Fibroblast of lung (primary cell): ENCODE measurements at regions not wholly inside any gene's neighbourhood (a gene's known extent, or its start where the extent isn't known, plus 50 kb on each side); places are given as distances from the start of the nearest gene placed in this dataset.

Experiments used
- DNase-seq, 2 donors: peaks; one replicate each; pipeline versions ENCODE4 v3.0.0 to v3.0.0-alpha.2; 2010; ENCODE audit warnings: low read depth in 2 of 2
- H2AFZ ChIP-seq: 2 replicates; pipeline ENCODE4 v1.5.1; 2012; ENCODE audit warnings: low read length, control low read depth, inconsistent platforms
- H3K27ac ChIP-seq: 2 replicates; pipeline ENCODE4 v1.5.1; 2011; ENCODE audit warnings: low read length, control low read depth; ENCODE audit not compliant: insufficient read depth
- H3K27me3 ChIP-seq: 2 replicates; pipeline ENCODE4 v1.5.1; 2011; ENCODE audit warnings: mild to moderate bottlenecking, low read length; ENCODE audit not compliant: control insufficient read depth, insufficient read depth
- H3K36me3 ChIP-seq: 2 replicates; pipeline ENCODE4 v1.5.1; 2011; ENCODE audit warnings: low read length; ENCODE audit not compliant: control insufficient read depth, insufficient read depth
- H3K4me1 ChIP-seq: 2 replicates; pipeline ENCODE4 v1.5.1; 2011; ENCODE audit warnings: low read length; ENCODE audit not compliant: control insufficient read depth, insufficient read depth; ENCODE audit errors: extremely low read depth
- H3K4me2 ChIP-seq: 2 replicates; pipeline ENCODE4 v1.5.1; 2011; ENCODE audit warnings: low read length, control low read depth; ENCODE audit not compliant: insufficient read depth; ENCODE audit errors: extremely low read depth
- H3K4me3 ChIP-seq, 4 experiments: fragments of 200-600 bp in 1 of 4; sonication (generic) in 1 of 4; replicated peaks in 1 of 4; 2 replicates each; pipeline ENCODE4 v1.5.1; 2011 to 2016; ENCODE audit warnings: low read length in 4 of 4, low read depth in 3 of 4, mild to moderate bottlenecking in 3 of 4, control low read depth in 2 of 4, inconsistent platforms in 1 of 4, mixed read lengths in 1 of 4; ENCODE audit not compliant: insufficient read depth in 1 of 4; ENCODE audit errors: control extremely low read depth in 1 of 4
- H3K79me2 ChIP-seq: 2 replicates; pipeline ENCODE4 v1.5.1; 2012; ENCODE audit warnings: mild to moderate bottlenecking, low read length, inconsistent platforms; ENCODE audit not compliant: control insufficient read depth, insufficient read depth
- H3K9ac ChIP-seq: 2 replicates; pipeline ENCODE4 v1.5.1; 2011; ENCODE audit warnings: mild to moderate bottlenecking, low read length, control low read depth; ENCODE audit not compliant: insufficient read depth
- H3K9me3 ChIP-seq: 2 replicates; pipeline ENCODE4 v1.5.1; 2012; ENCODE audit warnings: low read depth, low read length; ENCODE audit not compliant: control insufficient read depth, insufficient read depth
- H4K20me1 ChIP-seq: 2 replicates; pipeline ENCODE4 v1.5.1; 2011; ENCODE audit warnings: low read length; ENCODE audit not compliant: control insufficient read depth, insufficient read depth; ENCODE audit errors: extremely low read depth
- EZH2 ChIP-seq: IDR thresholded peaks from 2 replicates; pipeline ENCODE4 v1.5.1; 2012; ENCODE audit warnings: low read length, control low read depth, mild to moderate bottlenecking; ENCODE audit errors: missing control alignments
- TF ChIP-seq, protein P1 (sequence below), 2 donors: IDR thresholded peaks in 1 of 2; conservative IDR thresholded peaks in 1 of 2; 1 replicate in 1 of 2; 2 replicates in 1 of 2; pipeline ENCODE4 v1.5.1; 2011 to 2012; ENCODE audit warnings: low read length in 2 of 2, control low read depth in 1 of 2, inconsistent platforms in 1 of 2, low read depth in 1 of 2, mild to moderate bottlenecking in 1 of 2

GRCh38 chr12:125983784-125984500 is 918.7 kb downstream of the AACS start:
- H3K79me2 ChIP-seq = no peaks in the 10 kb centered on the region
- TF ChIP-seq, protein P1, sequence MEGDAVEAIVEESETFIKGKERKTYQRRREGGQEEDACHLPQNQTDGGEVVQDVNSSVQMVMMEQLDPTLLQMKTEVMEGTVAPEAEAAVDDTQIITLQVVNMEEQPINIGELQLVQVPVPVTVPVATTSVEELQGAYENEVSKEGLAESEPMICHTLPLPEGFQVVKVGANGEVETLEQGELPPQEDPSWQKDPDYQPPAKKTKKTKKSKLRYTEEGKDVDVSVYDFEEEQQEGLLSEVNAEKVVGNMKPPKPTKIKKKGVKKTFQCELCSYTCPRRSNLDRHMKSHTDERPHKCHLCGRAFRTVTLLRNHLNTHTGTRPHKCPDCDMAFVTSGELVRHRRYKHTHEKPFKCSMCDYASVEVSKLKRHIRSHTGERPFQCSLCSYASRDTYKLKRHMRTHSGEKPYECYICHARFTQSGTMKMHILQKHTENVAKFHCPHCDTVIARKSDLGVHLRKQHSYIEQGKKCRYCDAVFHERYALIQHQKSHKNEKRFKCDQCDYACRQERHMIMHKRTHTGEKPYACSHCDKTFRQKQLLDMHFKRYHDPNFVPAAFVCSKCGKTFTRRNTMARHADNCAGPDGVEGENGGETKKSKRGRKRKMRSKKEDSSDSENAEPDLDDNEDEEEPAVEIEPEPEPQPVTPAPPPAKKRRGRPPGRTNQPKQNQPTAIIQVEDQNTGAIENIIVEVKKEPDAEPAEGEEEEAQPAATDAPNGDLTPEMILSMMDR (conservative IDR thresholded peaks at IDR 0.05 in 1 of 2, IDR thresholded peaks at IDR 0.05 in 1 of 2; ENCODE audit: low read depth in 1 of 2, low read length in 2 of 2) = no peak
- TF ChIP-seq EZH2 = no peak
- no peaks in the 10 kb centered on the region for H3K27me3 ChIP-seq
- no peak overlapping the region for H3K4me3 ChIP-seq
- H3K9ac ChIP-seq = no peak overlapping the region
- no peak overlapping the region for H3K4me2 ChIP-seq
- peak in 1 of 2 donors; percentile 45 for DNase-seq
- H4K20me1 ChIP-seq = no peaks in the 10 kb centered on the region
- no peaks in the 10 kb centered on the region for H3K36me3 ChIP-seq
- H2AFZ ChIP-seq = no peak overlapping the region
- H3K4me1 ChIP-seq = no peaks in the 10 kb centered on the region
- H3K27ac ChIP-seq = no peak overlapping the region
- H3K9me3 ChIP-seq = no peaks in the 10 kb centered on the region

GRCh38 chr12:125988545-125988944 is 923.3 kb downstream of the AACS start:
- Histone ChIP-seq H3K36me3 (no peaks in the 10 kb centered on the region), H4K20me1 (no peaks in the 10 kb centered on the region), H3K9me3 (no peaks in the 10 kb centered on the region), H3K4me3 (no peak overlapping the region), H3K4me1 (no peaks in the 10 kb centered on the region), H3K27me3 (no peaks in the 10 kb centered on the region), H3K4me2 (no peak overlapping the region), H3K27ac (no peak overlapping the region), H3K79me2 (no peaks in the 10 kb centered on the region), H3K9ac (no peak overlapping the region), H2AFZ (no peak overlapping the region)
- no peak for TF ChIP-seq EZH2
- TF ChIP-seq, protein P1 (conservative IDR thresholded peaks at IDR 0.05 in 1 of 2, IDR thresholded peaks at IDR 0.05 in 1 of 2; ENCODE audit: low read depth in 1 of 2, low read length in 2 of 2) = no peak
- DNase-seq = no peak

DNA sequence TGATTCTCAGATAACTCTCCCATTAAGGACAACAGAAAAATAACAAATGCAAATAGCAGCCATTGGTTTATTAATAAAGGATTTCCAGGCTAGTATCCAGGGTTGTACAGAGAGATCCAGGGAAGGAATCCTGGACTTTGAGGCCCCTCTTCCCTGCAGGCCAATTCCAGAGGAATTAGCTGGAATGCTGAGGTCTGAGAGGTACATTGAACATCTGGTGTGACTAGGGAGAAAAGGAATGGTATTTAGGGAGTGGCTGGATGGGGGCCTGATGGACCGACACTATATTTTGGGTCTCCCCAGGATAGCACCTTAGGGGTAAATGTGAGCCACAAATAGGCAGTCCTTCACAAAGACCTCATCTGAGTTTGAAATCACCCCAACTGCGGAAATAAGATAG is 924.5 kb downstream of the AACS start:
- H2AFZ ChIP-seq = no peak overlapping the region
- DNase-seq = no peak
- no peaks in the 10 kb centered on the region for H3K36me3 ChIP-seq
- no peak overlapping the region for H3K27ac ChIP-seq
- TF ChIP-seq, protein P1 (conservative IDR thresholded peaks at IDR 0.05 in 1 of 2, IDR thresholded peaks at IDR 0.05 in 1 of 2; ENCODE audit: low read depth in 1 of 2, low read length in 2 of 2) = no peak
- TF ChIP-seq EZH2 = no peak
- H3K4me1 ChIP-seq = no peaks in the 10 kb centered on the region
- H3K27me3 ChIP-seq = no peaks in the 10 kb centered on the region
- H3K79me2 ChIP-seq = no peaks in the 10 kb centered on the region
- H3K9ac ChIP-seq = no peak overlapping the region
- H4K20me1 ChIP-seq = no peaks in the 10 kb centered on the region
- H3K9me3 ChIP-seq = no peaks in the 10 kb centered on the region
- no peak overlapping the region for H3K4me2 ChIP-seq
- H3K4me3 ChIP-seq = no peak overlapping the region
